Caco-2 (cell line): ENCODE measurements at regions not wholly inside any gene's neighbourhood (a gene's known extent, or its start where the extent isn't known, plus 50 kb on each side); places are given as distances from the start of the nearest gene placed in this dataset.

Experiments
- BruUV-seq: library from RNA; stranded (reverse); fragments of 400-500 nt; replicated peaks from 2 replicates; lab custom pipeline; 2021; lab: Mats Ljungman, UMichigan
- CTCF ChIA-PET: fragments of 300-600 bp; sonication (Branson Sonifier 250); formaldehyde crosslinking; loops from one replicate; lab custom pipeline; 2022; ENCODE audit warnings: antibody characterized with exemption; lab: Charles Lee
- POLR2A ChIA-PET: fragments of 300-600 bp; sonication (Branson Sonifier 250); formaldehyde crosslinking; loops from one replicate; lab custom pipeline; 2022; ENCODE audit warnings: antibody characterized with exemption; lab: Charles Lee
- DNase-seq, 2 experiments: peaks; one replicate each; pipeline versions ENCODE4 v3.0.0 to v3.0.0-alpha.2; 2020 to 2022
- H3K27me3 ChIP-seq: replicated peaks from 2 replicates; pipeline ENCODE4 v1.6.0; 2011; ENCODE audit warnings: low read length; ENCODE audit not compliant: control insufficient read depth, insufficient read depth
- H3K36me3 ChIP-seq: 2 replicates; pipeline ENCODE4 v1.5.1; 2011; ENCODE audit warnings: low read length; ENCODE audit not compliant: control insufficient read depth, insufficient read depth
- H3K4me1 ChIP-seq: fragments of 250-450 bp; sonication (Bioruptor Pico); 2 replicates; pipeline ENCODE4 v1.5.1; 2020; ENCODE audit warnings: mild to moderate bottlenecking
- H3K4me3 ChIP-seq: 2 replicates; pipeline ENCODE4 v1.5.1; 2011; ENCODE audit warnings: low read depth, mild to moderate bottlenecking, control low read depth, low read length
- H3K9me3 ChIP-seq: fragments of 250-450 bp; sonication (Bioruptor Pico); 2 replicates; pipeline ENCODE4 v1.5.1; 2020; ENCODE audit warnings: mild to moderate bottlenecking, moderate library complexity
- H3K27ac Mint-ChIP-seq: one replicate; pipeline ENCODE4 v1.8.0; 2022; ENCODE audit warnings: mixed read lengths; ENCODE audit not compliant: unreplicated experiment
- H3K27me3 Mint-ChIP-seq: one replicate; pipeline ENCODE4 v1.8.0; 2022; ENCODE audit warnings: mixed read lengths; ENCODE audit not compliant: insufficient read depth, unreplicated experiment
- H3K36me3 Mint-ChIP-seq: one replicate; pipeline ENCODE4 v1.8.0; 2022; ENCODE audit warnings: mild to moderate bottlenecking, mixed read lengths; ENCODE audit not compliant: insufficient read depth, unreplicated experiment
- H3K4me1 Mint-ChIP-seq: one replicate; pipeline ENCODE4 v1.8.0; 2022; ENCODE audit warnings: low read depth, mixed read lengths; ENCODE audit not compliant: unreplicated experiment
- H3K4me3 Mint-ChIP-seq: one replicate; pipeline ENCODE4 v1.8.0; 2022; ENCODE audit warnings: mild to moderate bottlenecking, moderate library complexity, mixed read lengths; ENCODE audit not compliant: unreplicated experiment
- H3K9me3 Mint-ChIP-seq: one replicate; pipeline ENCODE4 v1.8.0; 2022; ENCODE audit warnings: mixed read lengths; ENCODE audit not compliant: unreplicated experiment
- CTCF ChIP-seq, 2 experiments: fragments of 200-600 bp in 1 of 2; IDR thresholded peaks; 1 replicate in 1 of 2; 2 replicates in 1 of 2; pipeline versions ENCODE4 v1.5.1 to v1.8.0; 2011 to 2022; ENCODE audit warnings: antibody characterized with exemption in 1 of 2, control low read depth in 1 of 2, inconsistent platforms in 1 of 2, low read depth in 1 of 2, low read length in 1 of 2, mild to moderate bottlenecking in 1 of 2, moderate library complexity in 1 of 2; ENCODE audit not compliant: insufficient read depth in 1 of 2, severe bottlenecking in 1 of 2, unreplicated experiment in 1 of 2
- intact Hi-C: fragments of 100-400 bp; cut with micrococcal nuclease; formaldehyde crosslinking; loops from one replicate; pipeline ENCODE4 v1.10.0; 2022; ENCODE audit not compliant: unreplicated experiment

- Histone ChIP-seq H3K36me3 (no peaks in the 10 kb centered on the region), H3K9me3 (no peaks in the 10 kb centered on the region), H3K27me3 (no peaks in the 10 kb centered on the region), H3K4me1 (peaks cover 11% of the 10 kb centered on the region), H3K4me3 (no peak overlapping the region)
- Mint-ChIP-seq H3K27me3 (no peaks in the 10 kb centered on the region), H3K36me3 (peaks cover 23% of the 10 kb centered on the region), H3K4me3 (no peak overlapping the region), H3K4me1 (peaks cover 13% of the 10 kb centered on the region), H3K9me3 (peaks cover 11% of the 10 kb centered on the region), H3K27ac (no peak overlapping the region)
- intact Hi-C loops = no loop called here
- no TSS peak for BruUV-seq
- no peak for DNase-seq
- POLR2A ChIA-PET = interaction anchor here (1.4 kb wide), 1 partner anchor 9 kb away, joined by 3 read pairs; no protein-coding TSS in a partner anchor
- CTCF ChIA-PET = interaction anchor here (0.8 kb wide), 1 partner anchor 72 kb away, joined by 3 read pairs; no protein-coding TSS in a partner anchor
- TF ChIP-seq CTCF (IDR thresholded peaks at IDR 0.05; ENCODE audit: insufficient read depth in 1 of 2, low read depth in 1 of 2, low read length in 1 of 2, severe bottlenecking in 1 of 2, unreplicated experiment in 1 of 2) = no peak
These were observed 101.5 kb upstream of the PODXL start for GRCh38 chr7:131657881-131658280.

GRCh38 chr7:131656980-131657723, 100.7 kb upstream of the PODXL start:
- TF ChIP-seq CTCF (IDR thresholded peaks at IDR 0.05; ENCODE audit: insufficient read depth in 1 of 2, low read depth in 1 of 2, low read length in 1 of 2, severe bottlenecking in 1 of 2, unreplicated experiment in 1 of 2) = no peak
- CTCF ChIA-PET = interaction anchor here (0.8 kb wide), 1 partner anchor 71 kb away, joined by 3 read pairs; no protein-coding TSS in a partner anchor

GRCh38 chr7:131655866-131656265, 99.4 kb upstream of the PODXL start:
- Histone ChIP-seq H3K4me1 (peaks cover 31% of the 10 kb centered on the region), H3K4me3 (no peak overlapping the region), H3K27me3 (no peaks in the 10 kb centered on the region), H3K9me3 (no peaks in the 10 kb centered on the region), H3K36me3 (no peaks in the 10 kb centered on the region)
- DNase-seq = no peak
- Mint-ChIP-seq H3K27me3 (no peaks in the 10 kb centered on the region), H3K4me1 (peaks cover 13% of the 10 kb centered on the region), H3K9me3 (peaks cover 11% of the 10 kb centered on the region), H3K27ac (no peak overlapping the region), H3K36me3 (peaks cover 23% of the 10 kb centered on the region), H3K4me3 (no peak overlapping the region)
- no TSS peak for BruUV-seq
- intact Hi-C loops = no loop called here
- TF ChIP-seq CTCF (IDR thresholded peaks at IDR 0.05; ENCODE audit: insufficient read depth in 1 of 2, low read depth in 1 of 2, low read length in 1 of 2, severe bottlenecking in 1 of 2, unreplicated experiment in 1 of 2) = no peak
- POLR2A ChIA-PET = interaction anchor here (1.1 to 1.4 kb wide), 2 partner anchors 70 to 102 kb away, joined by 4 to 5 read pairs; no protein-coding TSS in a partner anchor
- CTCF ChIA-PET = interaction anchor here (1.3 to 2.5 kb wide), 2 partner anchors 110 to 146 kb away, joined by 6 to 20 read pairs; no protein-coding TSS in a partner anchor

More at GRCh38 chr7:131656980-131657723, 100.7 kb upstream of the PODXL start:
- Histone ChIP-seq H3K27me3 (no peaks in the 10 kb centered on the region), H3K9me3 (no peaks in the 10 kb centered on the region), H3K36me3 (no peaks in the 10 kb centered on the region), H3K4me1 (peaks cover 19% of the 10 kb centered on the region), H3K4me3 (no peak overlapping the region)
- Mint-ChIP-seq H3K4me1 (peaks cover 13% of the 10 kb centered on the region), H3K27me3 (no peaks in the 10 kb centered on the region), H3K27ac (no peak overlapping the region), H3K36me3 (peaks cover 23% of the 10 kb centered on the region), H3K9me3 (peaks cover 11% of the 10 kb centered on the region), H3K4me3 (no peak overlapping the region)
- BruUV-seq = no TSS peak
- intact Hi-C loops = no loop called here
- no peak for DNase-seq
- POLR2A ChIA-PET = interaction anchor here (1.4 kb wide), 1 partner anchor 8 kb away, joined by 3 read pairs; no protein-coding TSS in a partner anchor
